ENCODE measurements at regions not wholly inside any gene's neighbourhood (a gene's known extent, or its start where the extent isn't known, plus 50 kb on each side); places are given as distances from the start of the nearest gene placed in this dataset.

GRCh38 chr7:53191191-53191695, 155.8 kb downstream of the POM121L12 start (continued):
- TF ChIP-seq TSHZ1 (CRISPR knock-in tag; IDR thresholded peaks at IDR 0.05): no peak

GRCh38 chr7:53191836-53192443, 156.5 kb downstream of the POM121L12 start:
- H3K27me3 ChIP-seq (ENCODE audit: control insufficient read depth in 2 of 2, insufficient read depth in 2 of 2, low read length in 2 of 2): no peaks in the 10 kb centered on the region
- H3K9me1 ChIP-seq (ENCODE audit: control insufficient read depth, insufficient read depth, low read length): no peaks in the 10 kb centered on the region
- no peaks in the 10 kb centered on the region for H4K20me1 ChIP-seq (replicated peaks; ENCODE audit: control insufficient read depth, insufficient read depth, low read length)
- 0% methylated on average over 6 of the region's 6 CpGs for WGBS (ENCODE audit: insufficient coverage, low coverage, missing lambda C conversion rate)
- H3K79me2 ChIP-seq (ENCODE audit: control insufficient read depth, insufficient read depth, low read length): no peaks in the 10 kb centered on the region
- H2AFZ ChIP-seq (ENCODE audit: low read depth, low read length): no peak overlapping the region
- H3K27ac ChIP-seq (ENCODE audit: extremely low read depth, low read depth, low read length): no peak overlapping the region
- no peak overlapping the region for H3K4me2 ChIP-seq (ENCODE audit: insufficient read depth, low read length)
- H3K9me3 ChIP-seq (replicated peaks; ENCODE audit: control insufficient read depth, insufficient read depth, low read depth, low read length): no peaks in the 10 kb centered on the region; the same call in 1 of the 2 replicates
- BruUV-seq (replicated peaks): no TSS peak
- H3K36me3 ChIP-seq (ENCODE audit: control insufficient read depth, insufficient read depth, low read length): no peaks in the 10 kb centered on the region
- FAIRE-seq: no peak
- H3K4me1 ChIP-seq (replicated peaks in 1 of 2; ENCODE audit: control insufficient read depth in 2 of 2, insufficient read depth in 2 of 2, low read length in 2 of 2): no peaks in the 10 kb centered on the region
- ATAC-seq: no peak
- TF ChIP-seq HMGN3 (IDR thresholded peaks at IDR 0.05; ENCODE audit: borderline replicate concordance, extremely low read depth, insufficient read length, low read depth, low read length) (no peak), ELF4 (CRISPR knock-in tag; IDR thresholded peaks at IDR 0.05) (no peak), KDM4B (IDR thresholded peaks at IDR 0.05; ENCODE audit: borderline replicate concordance in 2 of 2, low read depth in 1 of 2) (no peak), SAFB2 (IDR thresholded peaks at IDR 0.05; ENCODE audit: borderline replicate concordance, low read depth, low read length, severe bottlenecking) (no peak)
- intact Hi-C loops (cut with micrococcal nuclease) (no loop called here), in situ Hi-C loops (cut with MboI) (no loop called here)
- H3K4me3 ChIP-seq: no peak overlapping the region
- no peak overlapping the region for H3K9ac ChIP-seq (ENCODE audit: insufficient read depth in 1 of 2, low read depth in 2 of 2, low read length in 2 of 2)
- DNase-seq (ENCODE audit: extremely low read depth in 1 of 4, low spot score in 3 of 4): no peak
- POLR2A ChIA-PET: no interaction called here
- CTCF ChIA-PET (ENCODE audit: low intra/inter-chr PET ratio): no interaction called here
